ENCODE measurements at regions not wholly inside any gene's neighbourhood (a gene's known extent, or its start where the extent isn't known, plus 50 kb on each side); places are given as distances from the start of the nearest gene placed in this dataset.
"Not testable (repeated sequence)": the region's sequence is repeated elsewhere in the genome, so short reads cannot be mapped to it uniquely, and the experiment has no call there.

GRCh38 chr14:49033131-49033530 lies 553.0 kb downstream of the RPS29 start:
- H3K27ac ChIP-seq (ENCODE audit: low read length in 2 of 2): no peak overlapping the region
- H3K9me3 Mint-ChIP-seq (ENCODE audit: insufficient read depth): no peaks in the 10 kb centered on the region
- H3K4me3 ChIP-seq (ENCODE audit: control extremely low read depth in 1 of 5, extremely low read depth in 1 of 5, insufficient read depth in 1 of 5, low read depth in 2 of 5, low read length in 4 of 5): no peak overlapping the region
- no peaks in the 10 kb centered on the region for H3K4me1 Mint-ChIP-seq
- DNase-seq (no peak), ATAC-seq (ENCODE audit: low read depth) (no peak)
- H3K27me3 ChIP-seq (replicated peaks in 1 of 4; ENCODE audit: control extremely low read depth in 1 of 4, control insufficient read depth in 3 of 4, insufficient read depth in 4 of 4, low read length in 3 of 4): no peaks in the 10 kb centered on the region
- ChIA-PET CTCF (no interaction called here), POLR2A (no interaction called here)
- 97% methylated on average over 8 of the region's 8 CpGs for WGBS (ENCODE audit: insufficient coverage)
- TF ChIP-seq, protein P1, sequence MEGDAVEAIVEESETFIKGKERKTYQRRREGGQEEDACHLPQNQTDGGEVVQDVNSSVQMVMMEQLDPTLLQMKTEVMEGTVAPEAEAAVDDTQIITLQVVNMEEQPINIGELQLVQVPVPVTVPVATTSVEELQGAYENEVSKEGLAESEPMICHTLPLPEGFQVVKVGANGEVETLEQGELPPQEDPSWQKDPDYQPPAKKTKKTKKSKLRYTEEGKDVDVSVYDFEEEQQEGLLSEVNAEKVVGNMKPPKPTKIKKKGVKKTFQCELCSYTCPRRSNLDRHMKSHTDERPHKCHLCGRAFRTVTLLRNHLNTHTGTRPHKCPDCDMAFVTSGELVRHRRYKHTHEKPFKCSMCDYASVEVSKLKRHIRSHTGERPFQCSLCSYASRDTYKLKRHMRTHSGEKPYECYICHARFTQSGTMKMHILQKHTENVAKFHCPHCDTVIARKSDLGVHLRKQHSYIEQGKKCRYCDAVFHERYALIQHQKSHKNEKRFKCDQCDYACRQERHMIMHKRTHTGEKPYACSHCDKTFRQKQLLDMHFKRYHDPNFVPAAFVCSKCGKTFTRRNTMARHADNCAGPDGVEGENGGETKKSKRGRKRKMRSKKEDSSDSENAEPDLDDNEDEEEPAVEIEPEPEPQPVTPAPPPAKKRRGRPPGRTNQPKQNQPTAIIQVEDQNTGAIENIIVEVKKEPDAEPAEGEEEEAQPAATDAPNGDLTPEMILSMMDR (IDR thresholded peaks at IDR 0.05): no peak
- no peak for TF ChIP-seq EZH2 (IDR thresholded peaks at IDR 0.05; ENCODE audit: borderline replicate concordance, insufficient read depth, low read depth, low read length, poor library complexity, severe bottlenecking)
- H3K27me3 Mint-ChIP-seq: no peaks in the 10 kb centered on the region
- no peaks in the 10 kb centered on the region for H4K20me1 ChIP-seq (ENCODE audit: control insufficient read depth, insufficient read depth, low read length, poor library complexity, severe bottlenecking)
- no peak overlapping the region for H3K9ac ChIP-seq (ENCODE audit: low read length)
- H3K36me3 ChIP-seq (replicated peaks in 1 of 2; ENCODE audit: control extremely low read depth in 1 of 2, control insufficient read depth in 1 of 2, extremely low read depth in 1 of 2, insufficient read depth in 2 of 2, low read length in 1 of 2): no peaks in the 10 kb centered on the region
- H3K79me2 ChIP-seq (ENCODE audit: control insufficient read depth, insufficient read depth, low read length): no peaks in the 10 kb centered on the region
- H3K4me1 ChIP-seq (ENCODE audit: control insufficient read depth in 2 of 2, insufficient read depth in 2 of 2, low read length in 2 of 2): no peaks in the 10 kb centered on the region
- H3K27ac Mint-ChIP-seq: no peak overlapping the region
- intact Hi-C loops (cut with micrococcal nuclease): no loop called here
- no peak overlapping the region for H3K4me3 Mint-ChIP-seq
- no peak overlapping the region for H3K4me2 ChIP-seq (replicated peaks; ENCODE audit: low read depth, low read length, poor library complexity, severe bottlenecking)
- no peak overlapping the region for H2AFZ ChIP-seq (ENCODE audit: insufficient read depth, low read depth, low read length, poor library complexity, severe bottlenecking)
- H3K9me3 ChIP-seq (ENCODE audit: control extremely low read depth in 1 of 3, control insufficient read depth in 2 of 3, insufficient read depth in 1 of 3, low read length in 2 of 3): no peaks in the 10 kb centered on the region

GRCh38 chr14:49031710-49032109 lies 554.5 kb downstream of the RPS29 start:
- H3K4me3 Mint-ChIP-seq; CTCF ChIA-PET; H3K4me2 ChIP-seq (replicated peaks; ENCODE audit: low read depth, low read length, poor library complexity, severe bottlenecking); H3K9me3 Mint-ChIP-seq (ENCODE audit: insufficient read depth); DNase-seq; H3K9ac ChIP-seq (ENCODE audit: low read length); H3K36me3 ChIP-seq (replicated peaks in 1 of 2; ENCODE audit: control extremely low read depth in 1 of 2, control insufficient read depth in 1 of 2, extremely low read depth in 1 of 2, insufficient read depth in 2 of 2, low read length in 1 of 2); H3K4me1 Mint-ChIP-seq; H3K27ac Mint-ChIP-seq; intact Hi-C loops (cut with micrococcal nuclease); H3K4me1 ChIP-seq (ENCODE audit: control insufficient read depth in 2 of 2, insufficient read depth in 2 of 2, low read length in 2 of 2); H2AFZ ChIP-seq (ENCODE audit: insufficient read depth, low read depth, low read length, poor library complexity, severe bottlenecking); ATAC-seq (ENCODE audit: low read depth); POLR2A ChIA-PET; H3K27me3 ChIP-seq (replicated peaks in 1 of 4; ENCODE audit: control extremely low read depth in 1 of 4, control insufficient read depth in 3 of 4, insufficient read depth in 4 of 4, low read length in 3 of 4); H3K79me2 ChIP-seq (ENCODE audit: control insufficient read depth, insufficient read depth, low read length); H3K9me3 ChIP-seq (ENCODE audit: control extremely low read depth in 1 of 3, control insufficient read depth in 2 of 3, insufficient read depth in 1 of 3, low read length in 2 of 3); H3K4me3 ChIP-seq (ENCODE audit: control extremely low read depth in 1 of 5, extremely low read depth in 1 of 5, insufficient read depth in 1 of 5, low read depth in 2 of 5, low read length in 4 of 5); H3K27ac ChIP-seq (ENCODE audit: low read length in 2 of 2); H3K27me3 Mint-ChIP-seq; H4K20me1 ChIP-seq (ENCODE audit: control insufficient read depth, insufficient read depth, low read length, poor library complexity, severe bottlenecking): not testable (repeated sequence)
- WGBS (ENCODE audit: insufficient coverage): 100% methylated on average over 1 of the region's 6 CpGs
